ENCODE measurements at regions not wholly inside any gene's neighbourhood (a gene's known extent, or its start where the extent isn't known, plus 50 kb on each side); places are given as distances from the start of the nearest gene placed in this dataset.

DNA sequence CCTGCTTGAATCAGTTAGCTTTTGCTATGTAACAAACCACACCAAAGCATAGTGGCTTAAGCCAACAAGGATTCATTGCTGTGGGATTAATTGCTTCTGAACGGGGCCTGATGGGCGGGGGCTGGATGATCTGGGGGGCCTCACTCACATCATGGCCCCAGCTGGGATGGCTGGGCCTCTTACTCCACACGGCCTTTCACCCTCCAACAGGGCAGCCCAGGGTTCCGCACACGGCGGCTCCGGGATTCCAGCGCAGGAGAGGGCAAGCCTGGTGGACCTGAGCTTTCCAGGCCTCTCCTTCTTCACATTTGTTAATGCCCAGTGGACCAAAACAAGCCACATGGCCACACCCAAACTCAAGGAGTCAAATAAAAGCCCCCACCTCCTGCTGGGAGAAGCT is 86.3 kb upstream of the PHLPP1 start:
- Histone ChIP-seq H3K9ac (ENCODE audit: low read depth in 1 of 3, low read length in 3 of 3) (no peak overlapping the region), H3K36me3 (ENCODE audit: control insufficient read depth in 3 of 3, insufficient read depth in 3 of 3, low read length in 3 of 3) (no peaks in the 10 kb centered on the region), H3K4me1 (ENCODE audit: control insufficient read depth in 3 of 3, insufficient read depth in 3 of 3, low read length in 3 of 3) (no peaks in the 10 kb centered on the region), H3K9me3 (ENCODE audit: control insufficient read depth in 3 of 3, low read length in 3 of 3) (no peaks in the 10 kb centered on the region), H3K4me3 (ENCODE audit: low read length in 3 of 3) (no peak overlapping the region), H3K27me3 (ENCODE audit: control insufficient read depth in 3 of 3, insufficient read depth in 3 of 3, low read length in 3 of 3) (no peaks in the 10 kb centered on the region), H3K27ac (ENCODE audit: low read depth, low read length) (no peak overlapping the region)

DNA sequence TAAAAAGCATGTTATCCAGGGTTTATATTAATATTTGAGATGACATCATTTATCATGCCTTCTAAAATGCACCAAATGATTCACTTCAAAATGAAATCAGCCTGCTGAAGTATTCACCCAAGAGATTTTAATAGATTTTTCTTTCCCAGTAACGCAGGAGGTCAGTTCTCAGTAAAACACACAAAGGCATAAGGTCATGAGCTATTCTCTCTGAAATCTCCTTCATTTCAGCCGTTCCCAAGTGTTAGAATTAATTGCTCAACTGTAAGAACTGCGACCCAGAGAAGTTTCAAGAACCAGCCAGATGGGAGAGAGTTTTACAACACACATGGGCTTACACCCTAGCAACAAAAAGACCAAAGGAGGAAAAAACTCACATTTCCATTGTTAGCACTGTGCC is 84.2 kb upstream of the PHLPP1 start:
- H3K9me3 ChIP-seq (ENCODE audit: control insufficient read depth in 3 of 3, low read length in 3 of 3), result no peaks in the 10 kb centered on the region
- H3K36me3 ChIP-seq (ENCODE audit: control insufficient read depth in 3 of 3, insufficient read depth in 3 of 3, low read length in 3 of 3), result no peaks in the 10 kb centered on the region
- H3K4me1 ChIP-seq (ENCODE audit: control insufficient read depth in 3 of 3, insufficient read depth in 3 of 3, low read length in 3 of 3), result no peaks in the 10 kb centered on the region
- H3K9ac ChIP-seq (ENCODE audit: low read depth in 1 of 3, low read length in 3 of 3), result no peak overlapping the region
- H3K27ac ChIP-seq (ENCODE audit: low read depth, low read length), result no peak overlapping the region
- no peak overlapping the region for H3K4me3 ChIP-seq (ENCODE audit: low read length in 3 of 3)
- H3K27me3 ChIP-seq (ENCODE audit: control insufficient read depth in 3 of 3, insufficient read depth in 3 of 3, low read length in 3 of 3), result no peaks in the 10 kb centered on the region

DNA sequence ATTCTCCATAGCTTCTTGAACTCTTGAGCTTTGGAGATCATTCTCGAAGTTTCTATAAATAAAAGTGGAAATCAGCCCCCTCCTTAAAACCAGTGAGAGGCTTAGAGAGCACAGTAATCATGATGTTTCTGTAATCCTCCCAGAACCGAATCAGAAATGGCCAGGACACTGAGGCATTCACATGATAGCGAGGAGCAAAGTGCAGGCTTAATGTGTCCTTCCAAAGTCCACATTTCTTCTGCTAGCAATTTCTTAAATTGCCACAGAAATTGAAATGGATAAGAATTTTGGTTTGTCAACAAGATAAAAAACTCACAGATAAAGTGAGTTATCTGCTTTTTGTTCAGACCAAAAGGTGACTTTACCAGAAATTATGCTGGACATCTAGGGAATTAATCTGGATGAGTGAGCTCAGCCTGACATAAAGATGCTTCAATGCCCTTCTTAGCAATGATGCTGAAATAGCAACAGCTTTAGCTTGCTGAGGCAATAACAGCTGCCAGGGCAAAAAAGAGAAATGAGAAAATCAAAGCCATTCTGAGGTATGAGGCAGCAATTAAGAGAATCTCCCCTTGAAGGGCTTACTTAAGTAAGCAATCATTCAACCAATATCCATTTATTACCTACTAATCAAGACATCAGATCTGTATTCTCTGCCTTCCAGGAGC is 82.4 kb upstream of the PHLPP1 start:
- H3K36me3 ChIP-seq (ENCODE audit: control insufficient read depth in 3 of 3, insufficient read depth in 3 of 3, low read length in 3 of 3), result no peaks in the 10 kb centered on the region
- no peaks in the 10 kb centered on the region for H3K4me1 ChIP-seq (ENCODE audit: control insufficient read depth in 3 of 3, insufficient read depth in 3 of 3, low read length in 3 of 3)
- no peaks in the 10 kb centered on the region for H3K27me3 ChIP-seq (ENCODE audit: control insufficient read depth in 3 of 3, insufficient read depth in 3 of 3, low read length in 3 of 3)
- no peak overlapping the region for H3K27ac ChIP-seq (ENCODE audit: low read depth, low read length)
- H3K9me3 ChIP-seq (ENCODE audit: control insufficient read depth in 3 of 3, low read length in 3 of 3), result no peaks in the 10 kb centered on the region
- H3K9ac ChIP-seq (ENCODE audit: low read depth in 1 of 3, low read length in 3 of 3), result no peak overlapping the region
- no peak overlapping the region for H3K4me3 ChIP-seq (ENCODE audit: low read length in 3 of 3)

DNA sequence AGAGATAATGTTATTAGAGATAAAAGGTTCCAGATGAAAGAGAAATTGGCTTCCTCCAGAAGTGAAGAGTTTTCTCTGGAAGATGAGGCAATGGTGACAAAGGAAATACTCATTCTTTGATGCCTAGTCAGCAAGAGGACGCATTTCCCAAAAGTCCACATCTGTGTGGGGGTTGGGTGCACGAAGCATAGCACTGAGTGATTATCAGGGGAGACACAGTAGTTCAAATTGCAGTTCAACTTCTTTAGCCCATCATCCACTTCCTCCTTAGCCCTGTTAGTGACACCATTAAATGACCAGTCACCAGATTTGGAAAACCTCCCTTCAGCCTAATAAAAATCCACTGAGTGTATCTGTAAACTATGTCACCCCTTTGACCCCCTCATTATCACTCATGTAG is 80.9 kb upstream of the PHLPP1 start:
- H3K27ac ChIP-seq (ENCODE audit: low read depth, low read length), result no peak overlapping the region
- H3K9me3 ChIP-seq (ENCODE audit: control insufficient read depth in 3 of 3, low read length in 3 of 3), result no peaks in the 10 kb centered on the region
- no peaks in the 10 kb centered on the region for H3K4me1 ChIP-seq (ENCODE audit: control insufficient read depth in 3 of 3, insufficient read depth in 3 of 3, low read length in 3 of 3)
- H3K9ac ChIP-seq (ENCODE audit: low read depth in 1 of 3, low read length in 3 of 3), result no peak overlapping the region
- no peaks in the 10 kb centered on the region for H3K27me3 ChIP-seq (ENCODE audit: control insufficient read depth in 3 of 3, insufficient read depth in 3 of 3, low read length in 3 of 3)
- H3K36me3 ChIP-seq (ENCODE audit: control insufficient read depth in 3 of 3, insufficient read depth in 3 of 3, low read length in 3 of 3), result no peaks in the 10 kb centered on the region
- no peak overlapping the region for H3K4me3 ChIP-seq (ENCODE audit: low read length in 3 of 3)

DNA sequence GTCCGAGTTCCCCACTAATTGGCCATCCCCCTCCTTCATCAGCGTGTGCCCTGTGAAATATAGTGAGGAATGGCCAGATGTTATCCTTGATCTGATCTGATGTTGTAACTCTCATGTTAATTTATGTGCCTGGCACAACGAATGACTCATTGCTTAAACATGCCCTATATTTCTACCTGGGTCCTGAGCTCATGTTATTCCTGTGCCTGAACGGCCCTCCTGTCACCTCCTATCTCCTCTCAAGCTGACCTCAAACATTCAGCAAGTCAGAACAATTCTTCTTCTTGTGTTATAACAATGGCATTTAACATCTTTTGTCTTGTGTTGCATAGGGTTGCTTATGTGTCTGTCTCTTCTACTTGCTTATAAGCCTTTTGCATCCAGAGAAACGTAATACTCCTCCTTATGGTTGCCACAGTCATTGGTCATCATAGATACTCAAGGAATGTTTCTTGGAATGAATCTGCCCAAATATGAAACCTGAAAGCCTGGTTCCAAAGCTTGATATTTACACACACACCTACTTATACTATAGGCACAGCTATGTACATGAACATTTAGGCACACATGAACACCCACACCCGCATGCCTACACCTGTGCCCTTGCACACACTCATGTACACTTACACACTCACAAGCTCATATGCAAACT is 80.2 kb upstream of the PHLPP1 start:
- H3K36me3 ChIP-seq (ENCODE audit: control insufficient read depth in 3 of 3, insufficient read depth in 3 of 3, low read length in 3 of 3), result no peaks in the 10 kb centered on the region
- no peak overlapping the region for H3K4me3 ChIP-seq (ENCODE audit: low read length in 3 of 3)
- H3K4me1 ChIP-seq (ENCODE audit: control insufficient read depth in 3 of 3, insufficient read depth in 3 of 3, low read length in 3 of 3), result no peaks in the 10 kb centered on the region
- no peaks in the 10 kb centered on the region for H3K9me3 ChIP-seq (ENCODE audit: control insufficient read depth in 3 of 3, low read length in 3 of 3)
- H3K27me3 ChIP-seq (ENCODE audit: control insufficient read depth in 3 of 3, insufficient read depth in 3 of 3, low read length in 3 of 3), result no peaks in the 10 kb centered on the region
- no peak overlapping the region for H3K27ac ChIP-seq (ENCODE audit: low read depth, low read length)
- no peak overlapping the region for H3K9ac ChIP-seq (ENCODE audit: low read depth in 1 of 3, low read length in 3 of 3)

DNA sequence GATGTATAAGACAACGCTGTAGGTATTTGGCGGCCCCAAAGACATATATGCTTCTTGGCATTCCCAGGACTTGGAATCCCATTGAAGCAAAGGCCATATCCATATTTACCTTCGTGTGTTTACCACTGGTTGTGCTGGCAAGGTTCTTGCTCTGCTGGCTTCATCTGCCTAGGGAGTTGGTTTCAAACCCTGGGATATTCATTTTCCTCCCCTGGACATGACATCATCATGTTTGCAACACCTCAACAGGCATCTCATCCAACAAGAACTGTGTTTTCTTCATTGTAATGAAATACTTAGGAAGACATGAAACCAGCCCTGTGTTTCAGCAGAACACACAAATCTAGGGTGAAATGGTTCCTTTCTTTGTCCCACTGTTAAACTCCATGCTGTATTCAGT is 77.9 kb upstream of the PHLPP1 start:
- Histone ChIP-seq H3K27ac (ENCODE audit: low read depth, low read length) (no peak overlapping the region), H3K36me3 (ENCODE audit: control insufficient read depth in 3 of 3, insufficient read depth in 3 of 3, low read length in 3 of 3) (no peaks in the 10 kb centered on the region), H3K9me3 (ENCODE audit: control insufficient read depth in 3 of 3, low read length in 3 of 3) (no peaks in the 10 kb centered on the region), H3K27me3 (ENCODE audit: control insufficient read depth in 3 of 3, insufficient read depth in 3 of 3, low read length in 3 of 3) (no peaks in the 10 kb centered on the region), H3K9ac (ENCODE audit: low read depth in 1 of 3, low read length in 3 of 3) (no peak overlapping the region), H3K4me1 (ENCODE audit: control insufficient read depth in 3 of 3, insufficient read depth in 3 of 3, low read length in 3 of 3) (no peaks in the 10 kb centered on the region), H3K4me3 (ENCODE audit: low read length in 3 of 3) (no peak overlapping the region)

DNA sequence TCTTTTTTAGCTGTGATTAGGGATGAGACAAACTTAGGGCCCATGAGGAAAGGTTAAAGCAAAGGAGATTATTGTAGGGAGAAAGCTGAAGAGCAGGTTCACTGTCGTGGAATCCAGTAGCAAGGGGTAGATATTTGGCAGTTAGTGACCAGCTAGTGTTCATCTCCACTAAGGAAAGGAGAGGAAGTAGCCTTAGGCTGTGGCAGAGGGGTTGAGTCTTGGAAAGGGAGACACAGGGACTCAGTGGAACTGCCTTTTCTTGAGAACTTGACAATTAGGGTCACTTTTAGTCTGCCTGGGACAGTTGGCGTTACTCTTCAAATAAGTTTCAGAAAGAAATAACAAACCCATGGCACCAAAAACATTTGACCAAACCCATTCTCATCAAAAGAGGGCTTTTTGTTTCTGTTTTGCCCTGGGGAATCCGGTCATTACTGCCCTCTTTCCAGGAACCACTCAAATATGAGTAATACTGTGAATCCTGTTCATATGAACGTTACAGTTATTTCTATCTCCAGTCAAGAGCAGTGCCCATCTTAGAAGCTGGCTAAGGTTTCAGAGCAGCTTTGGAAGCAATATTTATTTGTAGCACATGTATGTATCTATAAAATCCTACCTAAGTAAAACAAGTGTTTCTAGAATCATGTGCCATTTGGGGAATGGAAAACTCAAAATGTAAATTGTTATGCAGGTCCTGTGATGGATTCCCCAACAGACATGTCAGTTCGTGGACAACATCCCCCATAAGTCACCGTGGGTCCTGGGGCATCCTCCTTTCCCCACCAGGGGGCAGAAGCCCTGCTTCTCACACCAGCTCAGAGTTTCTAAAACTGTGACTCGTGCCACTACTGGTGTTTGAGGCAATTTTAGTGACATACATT is 77.3 kb upstream of the PHLPP1 start:
- Histone ChIP-seq H3K27ac (ENCODE audit: low read depth, low read length) (no peak overlapping the region), H3K4me3 (ENCODE audit: low read length in 3 of 3) (no peak overlapping the region), H3K27me3 (ENCODE audit: control insufficient read depth in 3 of 3, insufficient read depth in 3 of 3, low read length in 3 of 3) (no peaks in the 10 kb centered on the region), H3K9me3 (ENCODE audit: control insufficient read depth in 3 of 3, low read length in 3 of 3) (no peaks in the 10 kb centered on the region), H3K4me1 (ENCODE audit: control insufficient read depth in 3 of 3, insufficient read depth in 3 of 3, low read length in 3 of 3) (no peaks in the 10 kb centered on the region), H3K9ac (ENCODE audit: low read depth in 1 of 3, low read length in 3 of 3) (no peak overlapping the region), H3K36me3 (ENCODE audit: control insufficient read depth in 3 of 3, insufficient read depth in 3 of 3, low read length in 3 of 3) (no peaks in the 10 kb centered on the region)

DNA sequence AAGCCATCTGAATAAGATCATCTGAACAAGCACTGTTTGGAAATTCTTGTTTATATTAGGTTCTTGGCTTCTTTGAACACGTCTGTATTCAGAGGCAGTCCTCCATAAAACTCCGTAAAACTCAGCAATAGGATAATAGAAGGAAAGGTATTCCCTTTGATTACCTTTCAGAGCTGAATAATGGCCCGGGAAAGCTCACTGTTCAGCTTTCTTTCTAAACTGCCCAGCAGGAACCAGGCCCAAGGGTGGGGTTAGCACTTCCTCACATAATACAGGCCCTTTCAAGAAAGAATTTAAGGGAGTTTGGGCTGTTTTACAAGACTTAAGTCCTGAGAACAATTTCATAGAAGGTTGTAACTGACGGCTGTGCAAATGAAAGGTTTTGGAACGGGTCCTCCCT is 72.2 kb upstream of the PHLPP1 start:
- Histone ChIP-seq H3K27ac (ENCODE audit: low read depth, low read length) (no peak overlapping the region), H3K9ac (ENCODE audit: low read depth in 1 of 3, low read length in 3 of 3) (no peak overlapping the region), H3K9me3 (ENCODE audit: control insufficient read depth in 3 of 3, low read length in 3 of 3) (no peaks in the 10 kb centered on the region), H3K27me3 (ENCODE audit: control insufficient read depth in 3 of 3, insufficient read depth in 3 of 3, low read length in 3 of 3) (no peaks in the 10 kb centered on the region), H3K4me1 (ENCODE audit: control insufficient read depth in 3 of 3, insufficient read depth in 3 of 3, low read length in 3 of 3) (no peaks in the 10 kb centered on the region), H3K4me3 (ENCODE audit: low read length in 3 of 3) (no peak overlapping the region), H3K36me3 (ENCODE audit: control insufficient read depth in 3 of 3, insufficient read depth in 3 of 3, low read length in 3 of 3) (no peaks in the 10 kb centered on the region)

DNA sequence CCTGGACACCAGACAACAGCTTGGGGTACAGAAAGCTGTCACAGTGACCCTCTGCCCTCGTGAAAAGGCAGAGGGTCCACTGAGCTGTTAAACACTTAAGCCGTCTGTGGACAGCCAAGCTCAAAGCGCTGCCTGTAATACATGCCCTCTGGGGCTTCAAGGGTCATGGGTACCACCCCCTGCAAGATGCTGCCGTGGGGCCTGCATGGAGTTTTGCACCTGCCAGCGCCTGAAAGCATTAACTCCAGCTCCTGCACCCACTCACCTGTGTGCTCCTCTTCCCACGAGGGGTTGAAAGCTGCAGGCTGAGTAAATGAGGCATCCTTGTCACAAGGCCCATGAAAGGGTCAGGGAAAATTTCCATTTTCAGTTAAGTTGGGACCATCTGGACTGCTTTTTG is 70.6 kb upstream of the PHLPP1 start:
- Histone ChIP-seq H3K9ac (ENCODE audit: low read depth in 1 of 3, low read length in 3 of 3) (no peak overlapping the region), H3K4me3 (ENCODE audit: low read length in 3 of 3) (no peak overlapping the region), H3K4me1 (ENCODE audit: control insufficient read depth in 3 of 3, insufficient read depth in 3 of 3, low read length in 3 of 3) (no peaks in the 10 kb centered on the region), H3K36me3 (ENCODE audit: control insufficient read depth in 3 of 3, insufficient read depth in 3 of 3, low read length in 3 of 3) (no peaks in the 10 kb centered on the region), H3K9me3 (ENCODE audit: control insufficient read depth in 3 of 3, low read length in 3 of 3) (no peaks in the 10 kb centered on the region), H3K27me3 (ENCODE audit: control insufficient read depth in 3 of 3, insufficient read depth in 3 of 3, low read length in 3 of 3) (no peaks in the 10 kb centered on the region), H3K27ac (ENCODE audit: low read depth, low read length) (no peak overlapping the region)

DNA sequence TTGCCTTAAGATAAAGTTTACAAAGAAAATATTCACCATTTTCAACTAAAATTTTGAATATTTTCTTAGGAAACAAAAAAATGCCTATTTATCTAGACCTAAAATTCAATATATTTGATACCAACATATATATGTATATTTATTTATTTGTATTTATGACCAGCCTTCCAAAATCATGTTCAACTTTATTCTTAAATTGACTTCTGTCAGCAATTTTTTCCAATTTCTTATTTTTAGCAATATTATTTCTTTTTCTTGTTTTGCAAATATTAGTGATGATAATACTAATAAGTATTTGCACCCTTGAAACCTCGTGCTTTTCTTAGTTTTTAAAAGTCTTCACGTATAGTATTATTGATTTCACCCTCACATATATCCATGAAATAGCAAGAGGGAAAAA is 68.2 kb upstream of the PHLPP1 start:
- Histone ChIP-seq H3K27ac (ENCODE audit: low read depth, low read length) (no peak overlapping the region), H3K27me3 (ENCODE audit: control insufficient read depth in 3 of 3, insufficient read depth in 3 of 3, low read length in 3 of 3) (no peaks in the 10 kb centered on the region), H3K4me1 (ENCODE audit: control insufficient read depth in 3 of 3, insufficient read depth in 3 of 3, low read length in 3 of 3) (no peaks in the 10 kb centered on the region), H3K4me3 (ENCODE audit: low read length in 3 of 3) (no peak overlapping the region), H3K36me3 (ENCODE audit: control insufficient read depth in 3 of 3, insufficient read depth in 3 of 3, low read length in 3 of 3) (no peaks in the 10 kb centered on the region), H3K9me3 (ENCODE audit: control insufficient read depth in 3 of 3, low read length in 3 of 3) (no peaks in the 10 kb centered on the region), H3K9ac (ENCODE audit: low read depth in 1 of 3, low read length in 3 of 3) (no peak overlapping the region)
